Smooth muscle cell (in vitro differentiated cells): ENCODE measurements at regions not wholly inside any gene's neighbourhood (a gene's known extent, or its start where the extent isn't known, plus 50 kb on each side); places are given as distances from the start of the nearest gene placed in this dataset.

Experiments
- DNase-seq: peaks from one replicate; lab custom pipeline; 2025; ENCODE audit not compliant: unreplicated experiment; lab: John Stamatoyannopoulos, UW
- H2AFZ ChIP-seq: fragments of 200-600 bp; sonication (generic); 2 replicates; pipeline ENCODE4 v1.6.0; 2016; ENCODE audit warnings: antibody characterized with exemption, low read depth, mild to moderate bottlenecking
- H3F3A ChIP-seq: fragments of 200-600 bp; sonication (generic); 2 replicates; pipeline ENCODE4 v1.6.0; 2017; ENCODE audit warnings: antibody characterized with exemption, low read depth
- H3K27ac ChIP-seq: fragments of 200-600 bp; sonication (generic); 2 replicates; pipeline ENCODE4 v1.5.1; 2016; ENCODE audit warnings: low read depth, mild to moderate bottlenecking
- H3K27me3 ChIP-seq: fragments of 200-600 bp; sonication (generic); 2 replicates; pipeline ENCODE4 v1.6.1; 2016; ENCODE audit warnings: low read depth, mild to moderate bottlenecking
- H3K36me3 ChIP-seq: fragments of 200-600 bp; sonication (generic); 2 replicates; pipeline ENCODE4 v1.5.1; 2016; ENCODE audit warnings: low read depth
- H3K4me1 ChIP-seq: fragments of 200-600 bp; sonication (generic); 2 replicates; pipeline ENCODE4 v1.5.1; 2016; ENCODE audit warnings: low read depth
- H3K4me2 ChIP-seq: fragments of 200-600 bp; sonication (generic); 2 replicates; pipeline ENCODE4 v1.6.0; 2016; ENCODE audit warnings: mild to moderate bottlenecking
- H3K4me3 ChIP-seq: fragments of 200-600 bp; sonication (generic); 2 replicates; pipeline ENCODE4 v1.5.1; 2016; ENCODE audit warnings: mild to moderate bottlenecking
- H3K79me2 ChIP-seq: fragments of 200-600 bp; sonication (generic); 2 replicates; pipeline ENCODE4 v1.6.0; 2016; ENCODE audit warnings: low read depth, mild to moderate bottlenecking
- H3K9ac ChIP-seq: fragments of 200-600 bp; sonication (generic); 2 replicates; pipeline ENCODE4 v1.6.0; 2016; ENCODE audit warnings: low read depth
- H3K9me3 ChIP-seq: fragments of 200-600 bp; sonication (generic); replicated peaks from 2 replicates; pipeline ENCODE4 v1.5.1; 2016; ENCODE audit warnings: low read depth
- H4K20me1 ChIP-seq: fragments of 200-600 bp; sonication (generic); 2 replicates; pipeline ENCODE4 v1.6.0; 2016; ENCODE audit warnings: low read depth
- CTCF ChIP-seq: fragments of 200-600 bp; sonication (generic); IDR thresholded peaks from 2 replicates; pipeline ENCODE4 v1.5.1; 2017; ENCODE audit warnings: borderline replicate concordance, mild to moderate bottlenecking, antibody characterized with exemption; ENCODE audit not compliant: insufficient read depth, poor library complexity, severe bottlenecking
- WGBS: methylation state at CpG from one replicate; pipeline ENCODE4 v1.1.7; 2016; ENCODE audit warnings: low lambda C conversion rate; 5-methylcytosine and 5-hydroxymethylcytosine counted together

GRCh38 chr1:58993403-58993802 lies 209.6 kb upstream of the JUN start:
- DNase-seq: no peak
- Histone ChIP-seq H3K36me3 (no peaks in the 10 kb centered on the region), H3F3A (no peaks in the 10 kb centered on the region), H3K9me3 (no peaks in the 10 kb centered on the region), H3K4me1 (no peaks in the 10 kb centered on the region), H3K79me2 (no peaks in the 10 kb centered on the region), H2AFZ (no peak overlapping the region), H3K4me3 (no peak overlapping the region), H3K27me3 (no peaks in the 10 kb centered on the region), H4K20me1 (no peaks in the 10 kb centered on the region), H3K9ac (no peak overlapping the region), H3K27ac (no peak overlapping the region), H3K4me2 (no peak overlapping the region)
- 94% methylated on average over 3 of the region's 3 CpGs for WGBS
- TF ChIP-seq CTCF: no peak

- Histone ChIP-seq H3K4me3 (no peak overlapping the region), H3K9me3 (no peaks in the 10 kb centered on the region), H3K79me2 (no peaks in the 10 kb centered on the region), H3K36me3 (no peaks in the 10 kb centered on the region), H2AFZ (no peak overlapping the region), H3F3A (no peaks in the 10 kb centered on the region), H3K4me1 (no peaks in the 10 kb centered on the region), H4K20me1 (no peaks in the 10 kb centered on the region), H3K4me2 (no peak overlapping the region), H3K27ac (no peak overlapping the region), H3K27me3 (no peaks in the 10 kb centered on the region), H3K9ac (no peak overlapping the region)
- WGBS: 88% methylated on average over 2 of the region's 2 CpGs
- DNase-seq: no peak
- TF ChIP-seq CTCF: no peak
These were observed 210.8 kb upstream of the JUN start for GRCh38 chr1:58994664-58995063.

GRCh38 chr1:58996341-58997059 lies 212.7 kb upstream of the JUN start:
- Histone ChIP-seq H3K27ac (no peak overlapping the region), H4K20me1 (no peaks in the 10 kb centered on the region), H3F3A (no peaks in the 10 kb centered on the region), H3K27me3 (no peaks in the 10 kb centered on the region), H3K4me2 (no peak overlapping the region), H3K36me3 (no peaks in the 10 kb centered on the region), H3K4me1 (no peaks in the 10 kb centered on the region), H2AFZ (no peak overlapping the region), H3K9ac (no peak overlapping the region), H3K4me3 (no peak overlapping the region), H3K9me3 (no peaks in the 10 kb centered on the region), H3K79me2 (no peaks in the 10 kb centered on the region)
- TF ChIP-seq CTCF: no peak
- 96% methylated on average over 2 of the region's 2 CpGs for WGBS
- DNase-seq: no peak

DNA sequence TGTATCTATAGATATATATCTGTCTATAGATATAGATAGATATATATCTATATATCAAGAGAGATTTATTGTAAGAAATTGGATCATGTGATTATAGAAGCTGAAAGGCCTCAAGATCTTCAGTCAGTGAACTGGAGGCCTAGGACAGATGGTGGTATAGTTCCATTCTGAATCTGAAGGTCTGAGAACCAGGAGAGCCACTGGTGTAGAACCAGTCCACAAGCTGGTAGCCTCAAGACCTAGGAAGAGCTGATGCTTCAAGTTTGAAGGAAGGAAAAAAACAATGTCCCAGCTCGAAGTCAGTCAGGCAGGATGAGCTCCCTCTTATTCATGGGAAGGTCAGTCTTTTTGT lies 213.2 kb upstream of the JUN start:
- H3K36me3 ChIP-seq: no peaks in the 10 kb centered on the region
- H4K20me1 ChIP-seq: no peaks in the 10 kb centered on the region
- no peak overlapping the region for H2AFZ ChIP-seq
- H3K4me2 ChIP-seq: no peak overlapping the region
- H3K27ac ChIP-seq: no peak overlapping the region
- no peaks in the 10 kb centered on the region for H3K79me2 ChIP-seq
- H3K4me1 ChIP-seq: no peaks in the 10 kb centered on the region
- no peak overlapping the region for H3K4me3 ChIP-seq
- H3K27me3 ChIP-seq: no peaks in the 10 kb centered on the region
- no peak overlapping the region for H3K9ac ChIP-seq
- TF ChIP-seq CTCF: no peak
- no peaks in the 10 kb centered on the region for H3F3A ChIP-seq
- DNase-seq: no peak
- WGBS: 89% methylated on average over 1 of the region's 1 CpG
- H3K9me3 ChIP-seq: no peaks in the 10 kb centered on the region
